ENCODE measurements at regions not wholly inside any gene's neighbourhood (a gene's known extent, or its start where the extent isn't known, plus 50 kb on each side); places are given as distances from the start of the nearest gene placed in this dataset.

- H4K20me1 ChIP-seq (ENCODE audit: insufficient read depth, low read length): no peaks in the 10 kb centered on the region
- H3K4me2 ChIP-seq (ENCODE audit: insufficient read depth, low read length): no peak overlapping the region
- no peak overlapping the region for H3K27ac ChIP-seq (ENCODE audit: low read depth, low read length)
- DNase-seq (ENCODE audit: insufficient read length, low spot score, missing footprints): no peak
- H3K79me2 ChIP-seq (ENCODE audit: insufficient read depth, low read length): no peaks in the 10 kb centered on the region
- no peaks in the 10 kb centered on the region for H3K27me3 ChIP-seq (ENCODE audit: insufficient read depth, low read length)
- H2AFZ ChIP-seq (ENCODE audit: low read length): peak overlapping the region; percentile 10
- no peaks in the 10 kb centered on the region for H3K36me3 ChIP-seq (ENCODE audit: insufficient read depth, low read length)
- H3K9me3 ChIP-seq (ENCODE audit: low read depth, low read length): no peaks in the 10 kb centered on the region
- TF ChIP-seq CTCF (IDR thresholded peaks at IDR 0.05; ENCODE audit: extremely low read depth, low read depth, low read length): no peak
- H3K4me1 ChIP-seq (ENCODE audit: insufficient read depth, low read length): no peaks in the 10 kb centered on the region
- H3K4me3 ChIP-seq (ENCODE audit: insufficient read depth, low read length): no peak overlapping the region
Measured at GRCh38 chr7:84387595-84387994, 193.0 kb upstream of the SEMA3A start.

DNA sequence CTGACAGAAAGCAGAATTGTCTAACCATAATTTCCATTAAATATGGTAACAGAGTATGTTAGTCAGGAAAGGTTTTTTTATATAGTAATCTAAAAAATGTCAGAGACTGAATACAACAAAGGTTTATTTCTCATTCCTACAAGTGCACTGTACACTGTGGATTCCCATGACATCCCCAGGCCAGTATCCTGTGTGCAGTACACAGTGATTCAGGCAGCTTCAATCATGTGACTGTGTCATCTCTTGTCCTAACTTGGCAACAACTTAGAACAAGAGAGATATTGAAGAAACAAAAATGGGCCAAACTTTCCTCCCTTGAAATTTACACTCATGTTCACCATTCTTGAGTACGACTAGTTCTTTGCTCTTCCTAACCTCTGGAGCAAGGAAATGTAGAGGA, 189.8 kb upstream of the SEMA3A start:
- Histone ChIP-seq H4K20me1 (ENCODE audit: insufficient read depth, low read length) (no peaks in the 10 kb centered on the region), H3K4me3 (ENCODE audit: insufficient read depth, low read length) (no peak overlapping the region), H3K79me2 (ENCODE audit: insufficient read depth, low read length) (no peaks in the 10 kb centered on the region), H2AFZ (ENCODE audit: low read length) (no peak overlapping the region), H3K4me2 (ENCODE audit: insufficient read depth, low read length) (no peak overlapping the region), H3K9me3 (ENCODE audit: low read depth, low read length) (no peaks in the 10 kb centered on the region), H3K36me3 (ENCODE audit: insufficient read depth, low read length) (no peaks in the 10 kb centered on the region), H3K27me3 (ENCODE audit: insufficient read depth, low read length) (no peaks in the 10 kb centered on the region), H3K4me1 (ENCODE audit: insufficient read depth, low read length) (no peaks in the 10 kb centered on the region), H3K27ac (ENCODE audit: low read depth, low read length) (no peak overlapping the region)
- no peak for TF ChIP-seq CTCF (IDR thresholded peaks at IDR 0.05; ENCODE audit: extremely low read depth, low read depth, low read length)
- DNase-seq (ENCODE audit: insufficient read length, low spot score, missing footprints): peak; percentile 70

DNA sequence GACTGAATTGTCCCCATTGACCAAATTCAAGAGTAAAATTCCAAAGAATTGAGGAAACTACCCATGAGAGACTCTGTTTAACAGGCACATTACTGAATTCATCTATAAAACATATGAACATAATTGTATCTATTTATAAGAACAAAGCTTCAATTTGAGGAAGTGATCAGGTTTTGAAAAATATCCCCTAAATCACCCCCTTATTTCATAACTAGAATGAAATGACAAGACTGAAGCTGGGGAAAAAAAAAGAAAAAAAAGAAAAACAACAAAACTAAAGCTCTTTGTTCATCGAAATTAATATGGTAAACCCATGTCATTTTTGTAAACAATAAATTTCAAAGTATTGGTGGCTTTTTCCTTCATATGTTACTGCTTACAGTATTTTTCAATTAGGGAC, 184.9 kb upstream of the SEMA3A start:
- Histone ChIP-seq H3K36me3 (ENCODE audit: insufficient read depth, low read length) (no peaks in the 10 kb centered on the region), H3K9me3 (ENCODE audit: low read depth, low read length) (no peaks in the 10 kb centered on the region), H3K27me3 (ENCODE audit: insufficient read depth, low read length) (no peaks in the 10 kb centered on the region), H3K4me1 (ENCODE audit: insufficient read depth, low read length) (no peaks in the 10 kb centered on the region), H4K20me1 (ENCODE audit: insufficient read depth, low read length) (no peaks in the 10 kb centered on the region), H3K4me3 (ENCODE audit: insufficient read depth, low read length) (no peak overlapping the region), H3K4me2 (ENCODE audit: insufficient read depth, low read length) (no peak overlapping the region), H3K79me2 (ENCODE audit: insufficient read depth, low read length) (no peaks in the 10 kb centered on the region), H2AFZ (ENCODE audit: low read length) (no peak overlapping the region), H3K27ac (ENCODE audit: low read depth, low read length) (no peak overlapping the region)
- TF ChIP-seq CTCF (IDR thresholded peaks at IDR 0.05; ENCODE audit: extremely low read depth, low read depth, low read length): no peak
- peak; percentile 6 for DNase-seq (ENCODE audit: insufficient read length, low spot score, missing footprints)

GRCh38 chr7:84372712-84373111, 178.1 kb upstream of the SEMA3A start:
- no peaks in the 10 kb centered on the region for H3K9me3 ChIP-seq (ENCODE audit: low read depth, low read length)
- peaks cover 14% of the 10 kb centered on the region for H3K4me1 ChIP-seq (ENCODE audit: insufficient read depth, low read length)
- H3K79me2 ChIP-seq (ENCODE audit: insufficient read depth, low read length): no peaks in the 10 kb centered on the region
- peak overlapping the region; percentile 76 for H3K4me2 ChIP-seq (ENCODE audit: insufficient read depth, low read length)
- peak overlapping the region; percentile 95 for H3K27ac ChIP-seq (ENCODE audit: low read depth, low read length)
- no peaks in the 10 kb centered on the region for H3K27me3 ChIP-seq (ENCODE audit: insufficient read depth, low read length)
- peak overlapping the region; percentile 12 for H2AFZ ChIP-seq (ENCODE audit: low read length)
- no peaks in the 10 kb centered on the region for H4K20me1 ChIP-seq (ENCODE audit: insufficient read depth, low read length)
- DNase-seq (ENCODE audit: insufficient read length, low spot score, missing footprints): no peak
- no peak for TF ChIP-seq CTCF (IDR thresholded peaks at IDR 0.05; ENCODE audit: extremely low read depth, low read depth, low read length)
- no peaks in the 10 kb centered on the region for H3K36me3 ChIP-seq (ENCODE audit: insufficient read depth, low read length)
- no peak overlapping the region for H3K4me3 ChIP-seq (ENCODE audit: insufficient read depth, low read length)
